ENCODE measurements at regions not wholly inside any gene's neighbourhood (a gene's known extent, or its start where the extent isn't known, plus 50 kb on each side); places are given as distances from the start of the nearest gene placed in this dataset.

DNA sequence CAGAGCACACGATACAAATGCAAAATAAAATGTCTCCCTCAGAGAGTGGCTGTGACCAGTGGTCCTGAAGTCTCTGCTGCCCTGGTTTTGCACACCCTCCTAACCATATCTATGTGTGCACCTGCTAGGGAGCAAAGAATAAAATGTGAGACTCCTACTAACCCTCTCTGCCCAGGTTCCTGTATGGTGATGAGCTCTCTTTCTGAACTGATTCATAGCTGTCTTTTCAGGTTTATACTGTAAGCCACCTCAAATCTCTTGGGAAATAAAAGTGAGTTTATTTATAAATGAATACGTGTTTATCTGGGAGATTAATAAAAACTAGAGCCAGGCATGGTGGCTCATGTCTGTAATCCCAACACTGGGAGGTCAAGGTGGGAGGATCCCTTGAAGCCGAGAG, 126.0 kb upstream of the RBPJ start:
- H3K4ac ChIP-seq (replicated peaks; ENCODE audit: insufficient read length, low read depth, low read length), result no peak overlapping the region
- H4K91ac ChIP-seq (replicated peaks; ENCODE audit: insufficient read length, low read length), result no peak overlapping the region
- H3K4me2 ChIP-seq (ENCODE audit: insufficient read depth in 1 of 2, low read depth in 2 of 2, low read length in 2 of 2), result no peak overlapping the region
- H3K23ac ChIP-seq (ENCODE audit: insufficient read length), result no peak overlapping the region
- no peaks in the 10 kb centered on the region for H3K23me2 ChIP-seq (ENCODE audit: low read depth, low read length)
- no peak overlapping the region for H2BK12ac ChIP-seq (ENCODE audit: low read depth, low read length)
- FAIRE-seq, result no peak
- peaks cover 0 to 2% (median 0%) of the 10 kb centered on the region in 4 experiments; a peak in 1 of 7 replicates for H3K4me1 ChIP-seq (replicated peaks in 1 of 4; ENCODE audit: control insufficient read depth in 3 of 4, insufficient read depth in 4 of 4, low read length in 3 of 4)
- no peaks in the 10 kb centered on the region for H3K9me3 ChIP-seq (ENCODE audit: insufficient read depth in 2 of 2, low read depth in 1 of 2, low read length in 1 of 2)
- no peak overlapping the region for H3K27ac ChIP-seq (ENCODE audit: low read depth, low read length)
- H2AFZ ChIP-seq (ENCODE audit: low read length), result no peak overlapping the region
- H2AK5ac ChIP-seq (ENCODE audit: low read depth, low read length), result no peak overlapping the region
- H2BK120ac ChIP-seq (replicated peaks; ENCODE audit: low read depth, low read length), result no peak overlapping the region
- H2BK20ac ChIP-seq (ENCODE audit: low read length), result no peak overlapping the region
- no peak overlapping the region for H2BK15ac ChIP-seq (ENCODE audit: low read length)
- no peaks in the 10 kb centered on the region for H3K36me3 ChIP-seq (ENCODE audit: control insufficient read depth in 2 of 4, insufficient read depth in 4 of 4, low read length in 3 of 4)
- no peak overlapping the region for H3K18ac ChIP-seq (ENCODE audit: extremely low read depth, low read length)
- CTCF ChIA-PET (ENCODE audit: partially characterized antibody), result interaction anchor here (0.6 to 2.6 kb wide), 9 partner anchors 8 to 462 kb away, joined by 3 to 8 read pairs (median 4); no protein-coding TSS in a partner anchor
- H4K20me1 ChIP-seq (replicated peaks in 1 of 2; ENCODE audit: control insufficient read depth in 1 of 2, insufficient read depth in 2 of 2, low read length in 2 of 2), result no peaks in the 10 kb centered on the region
- no peaks in the 10 kb centered on the region for H3K79me1 ChIP-seq (ENCODE audit: low read depth, low read length)
- H4K5ac ChIP-seq (ENCODE audit: insufficient read length, low read depth, low read length), result no peak overlapping the region
- 84% methylated on average over 3 of the region's 3 CpGs; no CpG with 5 or more reads in 1 of the 2 experiments for WGBS, 2 experiments (ENCODE audit: extremely low coverage in 1 of 2, insufficient coverage in 1 of 2, insufficient read length in 1 of 2, insufficient replicate concordance in 2 of 2, low coverage in 1 of 2, low lambda C conversion rate in 2 of 2, missing lambda C conversion rate in 1 of 2)
- no peaks in the 10 kb centered on the region for H3K27me3 ChIP-seq (replicated peaks in 1 of 4; ENCODE audit: control insufficient read depth in 3 of 4, extremely low read depth in 1 of 4, insufficient read depth in 3 of 4, low read length in 3 of 4)
- no peak overlapping the region for H2BK5ac ChIP-seq (ENCODE audit: low read depth, low read length)
- no peak overlapping the region for H4K8ac ChIP-seq (ENCODE audit: extremely low read depth, insufficient read depth, low read length)
- no peak overlapping the region for H3K9ac ChIP-seq (replicated peaks in 1 of 4; ENCODE audit: extremely low read depth in 1 of 4, low read depth in 3 of 4, low read length in 3 of 4)
- no peak overlapping the region for H3K56ac ChIP-seq (replicated peaks; ENCODE audit: insufficient read length, low read depth, low read length)
- H3K4me3 ChIP-seq (ENCODE audit: extremely low read depth in 1 of 4, insufficient read depth in 2 of 4, low read depth in 3 of 4, low read length in 4 of 4), result no peak overlapping the region
- no peaks in the 10 kb centered on the region for H3K79me2 ChIP-seq (ENCODE audit: control insufficient read depth in 1 of 2, insufficient read depth in 2 of 2, low read length in 2 of 2)
- TF ChIP-seq RNF2 (IDR thresholded peaks at IDR 0.05; ENCODE audit: borderline replicate concordance, low read depth, low read length, missing control alignments, poor library complexity, severe bottlenecking) (no peak), TAF1 (IDR thresholded peaks at IDR 0.05; ENCODE audit: low read depth, low read length) (no peak)
- DNase-seq (ENCODE audit: low read depth in 1 of 2, low spot score in 2 of 2), result no peak
- POLR2A ChIA-PET (ENCODE audit: partially characterized antibody), result no interaction called here
- no peak overlapping the region for H3K14ac ChIP-seq (ENCODE audit: insufficient read length)

All from H1 (cell line).